GM18505 (cell line): ENCODE measurements at regions not wholly inside any gene's neighbourhood (a gene's known extent, or its start where the extent isn't known, plus 50 kb on each side); places are given as distances from the start of the nearest gene placed in this dataset.

Experiments used
- ATAC-seq: cut with Tn5 transposase; IDR thresholded peaks from one replicate; pipeline ENCODE4 v1.9.1; 2021; ENCODE audit not compliant: unreplicated experiment
- POLR2A ChIP-seq: IDR thresholded peaks from 4 replicates; pipeline ENCODE4 v1.6.1; 2011; ENCODE audit warnings: borderline replicate concordance; ENCODE audit not compliant: insufficient read depth, insufficient read length; ENCODE audit errors: extremely low read depth

DNA sequence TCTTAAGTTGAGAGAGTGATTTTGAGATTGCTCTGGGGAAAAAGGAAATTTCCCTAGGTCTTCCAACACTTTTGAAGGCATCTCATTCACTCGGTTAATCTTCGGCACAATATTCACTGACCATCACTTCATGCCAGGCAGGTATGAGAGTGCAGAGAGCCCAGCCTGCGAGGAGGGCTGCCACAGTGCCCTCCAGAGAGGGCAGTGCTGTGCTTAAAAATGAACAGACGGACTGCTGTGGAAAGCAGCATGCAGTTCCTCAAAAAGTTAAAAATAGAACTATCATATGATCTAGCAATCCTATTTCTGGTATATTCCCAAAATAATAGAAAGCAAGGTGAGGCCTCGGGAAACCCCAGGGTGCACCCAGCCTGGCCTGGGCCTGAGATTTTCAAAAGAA lies 374.9 kb upstream of the RAB6C start:
- TF ChIP-seq POLR2A = no peak
- no peak for ATAC-seq

DNA sequence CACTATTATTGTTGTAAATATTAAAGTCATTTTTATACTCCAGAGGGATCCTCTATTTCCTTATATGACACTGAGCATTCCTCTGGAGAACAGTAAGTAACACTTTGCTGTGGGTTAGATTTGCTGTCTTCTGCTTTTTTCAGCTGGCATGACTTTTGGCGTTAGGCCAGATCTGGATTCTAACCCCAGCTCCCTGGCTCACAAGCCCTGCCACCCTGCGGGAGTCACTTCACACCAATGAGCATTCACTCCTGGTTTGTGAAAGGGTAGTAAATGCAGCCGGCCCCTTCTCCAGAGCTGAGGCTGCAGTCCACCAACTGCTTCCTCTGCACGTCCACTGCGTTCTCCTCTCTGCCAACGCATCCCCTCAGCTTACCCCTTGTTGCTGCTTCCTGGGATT lies 373.8 kb upstream of the RAB6C start:
- no peak for TF ChIP-seq POLR2A
- ATAC-seq = no peak

DNA sequence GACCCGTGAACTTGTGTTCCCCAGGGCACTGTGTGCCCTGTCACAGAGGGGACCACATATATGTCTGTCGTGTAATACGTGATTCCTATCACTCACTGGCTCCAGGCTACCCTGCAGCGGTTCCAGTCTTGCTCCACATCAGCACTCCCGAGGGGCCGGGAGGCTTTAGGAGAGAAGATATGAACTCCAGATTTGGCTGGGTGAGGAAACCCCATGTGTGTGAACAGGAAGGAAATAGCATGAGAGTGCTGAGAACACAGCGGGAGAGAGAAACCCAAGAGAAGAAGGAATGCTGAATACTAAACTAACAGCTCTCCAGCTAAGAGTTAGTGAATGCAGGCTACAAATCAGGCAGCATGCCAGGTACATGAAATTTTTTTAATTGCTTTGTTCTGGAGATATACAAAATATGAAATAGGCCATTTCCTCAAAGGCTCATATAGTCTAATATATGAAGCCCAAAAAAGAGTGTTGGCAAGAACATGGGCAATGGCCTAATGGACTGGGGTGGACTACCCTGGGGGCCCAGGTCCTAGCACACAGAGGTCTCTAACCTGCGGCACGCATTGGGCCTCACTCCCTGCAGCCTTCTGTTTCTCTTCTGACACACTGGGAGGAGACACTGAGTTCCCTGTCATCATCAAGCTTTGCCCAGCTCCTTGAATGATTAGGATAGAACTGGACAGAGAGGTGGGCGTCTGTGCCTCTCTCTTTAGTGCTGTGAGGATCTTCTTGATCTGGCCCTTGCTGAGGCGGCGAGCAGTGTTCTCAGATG lies 372.8 kb upstream of the RAB6C start:
- no peak for TF ChIP-seq POLR2A
- no peak for ATAC-seq

DNA sequence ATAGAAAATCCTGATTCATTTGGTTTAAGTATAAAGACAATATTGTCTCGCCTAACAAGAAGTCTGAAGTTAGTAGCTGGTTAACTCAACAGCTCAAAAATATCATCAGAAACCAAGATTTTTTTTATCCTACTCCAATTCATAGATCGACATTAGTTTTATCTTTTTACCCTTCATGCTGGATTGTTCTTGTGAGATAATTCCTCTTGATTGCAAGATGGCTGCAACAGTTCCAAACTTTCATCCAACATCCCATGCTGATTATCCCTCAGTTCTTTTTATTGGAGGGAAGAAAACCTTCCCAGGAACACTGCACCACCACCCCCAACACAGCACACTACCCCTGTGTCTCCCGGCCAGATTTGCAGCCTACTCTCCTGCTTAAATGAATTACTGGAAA lies 370.2 kb upstream of the RAB6C start:
- no peak for TF ChIP-seq POLR2A
- ATAC-seq = no peak

DNA sequence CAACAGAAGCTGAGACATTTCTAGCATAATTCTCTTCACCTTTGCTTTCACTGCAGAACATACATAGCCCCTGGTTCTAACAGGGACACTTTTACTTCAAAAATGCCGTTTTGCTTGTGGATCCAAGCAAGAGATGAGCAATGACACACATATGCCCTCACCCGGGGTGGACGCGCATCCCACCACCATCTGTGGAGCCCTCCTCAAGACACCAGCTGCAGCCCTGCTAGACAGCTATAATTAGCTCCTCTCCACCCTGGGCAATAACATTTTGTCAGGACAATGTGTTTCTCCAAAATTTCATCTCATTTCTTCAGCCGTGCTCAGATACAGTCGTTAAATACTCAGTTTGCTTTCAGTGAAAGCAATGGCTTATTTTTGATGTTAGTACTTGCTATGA lies 368.7 kb upstream of the RAB6C start:
- no peak for TF ChIP-seq POLR2A
- no peak for ATAC-seq

DNA sequence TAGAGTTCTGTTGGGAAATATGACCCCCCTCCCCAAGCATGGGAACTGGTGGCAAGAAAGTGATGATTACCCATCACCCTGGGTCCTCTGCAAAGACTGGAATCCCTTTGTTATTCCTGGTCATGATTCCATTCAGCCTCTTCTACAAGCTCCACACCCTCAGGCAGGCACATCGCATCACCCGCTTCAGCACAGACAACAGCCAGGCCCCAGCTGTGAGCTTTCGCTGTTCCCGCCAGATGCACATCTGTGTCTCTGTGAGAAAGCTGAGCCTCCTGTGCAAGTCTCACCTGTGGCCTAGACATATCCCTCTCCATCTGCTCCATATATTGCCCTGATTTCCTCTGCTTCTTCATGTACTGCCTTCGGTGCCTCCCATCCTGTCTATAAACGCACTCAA lies 368.0 kb upstream of the RAB6C start:
- ATAC-seq = no peak
- no peak for TF ChIP-seq POLR2A

DNA sequence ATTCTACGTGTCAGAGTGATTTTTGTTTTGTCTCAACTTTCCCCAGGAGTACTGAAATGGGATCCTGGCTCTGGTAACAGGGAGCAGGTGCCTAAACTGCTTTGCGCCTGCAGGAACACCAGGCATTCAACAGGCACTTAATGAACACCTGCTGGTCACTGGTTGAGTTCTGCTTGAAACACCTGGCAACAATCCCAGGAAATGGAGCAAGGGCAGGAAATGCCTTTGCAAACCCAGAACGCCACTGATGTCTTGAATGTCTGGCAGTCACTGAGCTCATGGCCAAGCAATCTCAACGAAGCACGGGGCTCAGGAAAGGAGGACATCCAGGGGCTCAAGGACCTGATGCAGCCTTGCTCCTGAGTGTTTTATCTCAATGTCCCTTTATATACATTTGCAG lies 360.0 kb upstream of the RAB6C start:
- no peak for TF ChIP-seq POLR2A

GRCh38 chr2:129620411-129620810 lies 359.1 kb upstream of the RAB6C start:
- no peak for TF ChIP-seq POLR2A

More for the DNA sequence above, 360.0 kb upstream of the RAB6C start:
- ATAC-seq = no peak

GRCh38 chr2:129623783-129624182 lies 355.7 kb upstream of the RAB6C start:
- ATAC-seq = no peak
- no peak for TF ChIP-seq POLR2A

More at GRCh38 chr2:129620411-129620810, 359.1 kb upstream of the RAB6C start:
- ATAC-seq = no peak

DNA sequence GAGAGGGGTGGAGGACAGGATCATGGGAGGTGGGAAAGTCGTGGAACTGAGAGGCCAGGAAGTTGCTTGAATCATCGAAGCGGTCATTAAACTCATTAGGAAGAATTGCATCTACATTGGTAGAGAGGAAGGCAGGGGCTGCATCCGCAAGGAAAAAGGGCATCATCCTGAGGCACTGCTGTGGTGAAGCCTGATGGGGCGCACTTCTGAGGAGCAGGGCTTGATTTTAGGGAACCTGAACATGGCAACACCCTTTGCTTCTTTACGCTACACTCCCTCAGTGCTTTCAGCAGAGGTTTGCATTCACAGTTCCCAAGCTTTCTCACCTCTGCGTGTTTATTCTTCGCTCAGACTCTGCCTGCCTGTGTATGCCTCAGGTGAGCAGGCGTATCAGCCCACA lies 352.0 kb upstream of the RAB6C start:
- ATAC-seq = no peak
- TF ChIP-seq POLR2A = no peak

- no peak for ATAC-seq
- TF ChIP-seq POLR2A = no peak
Observed at GRCh38 chr2:129636692-129637091, 342.8 kb upstream of the RAB6C start.

DNA sequence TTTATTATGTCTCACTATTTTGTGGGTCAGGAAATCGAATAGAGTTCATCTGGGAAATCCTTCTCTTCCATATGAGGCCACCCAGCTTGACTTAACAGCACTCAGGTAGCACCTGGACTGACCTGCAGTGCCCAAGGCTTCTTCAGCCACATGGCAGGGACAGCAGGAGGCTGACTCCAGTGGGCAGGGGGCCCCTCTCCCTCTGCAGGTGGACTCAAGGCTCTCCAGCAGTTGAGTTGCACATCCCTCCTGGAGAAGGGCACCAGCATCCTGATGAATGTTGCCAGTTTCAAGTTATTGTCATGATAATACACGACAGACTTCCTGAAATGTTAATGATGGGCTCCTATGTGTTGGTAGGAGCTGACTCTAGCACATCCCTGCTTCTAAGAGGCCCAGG lies 338.1 kb upstream of the RAB6C start:
- ATAC-seq = no peak
- no peak for TF ChIP-seq POLR2A

GRCh38 chr2:129642526-129643043 lies 336.9 kb upstream of the RAB6C start:
- no peak for TF ChIP-seq POLR2A
- ATAC-seq = no peak

GRCh38 chr2:129645335-129645734 lies 334.1 kb upstream of the RAB6C start:
- no peak for ATAC-seq
- no peak for TF ChIP-seq POLR2A
